ENCODE measurements at regions not wholly inside any gene's neighbourhood (a gene's known extent, or its start where the extent isn't known, plus 50 kb on each side); places are given as distances from the start of the nearest gene placed in this dataset.

- POLR2A ChIA-PET = no interaction called here
Measured at GRCh38 chr2:38164881-38165280, 88.9 kb upstream of the CYP1B1 start.

GRCh38 chr2:38163579-38163978, 87.6 kb upstream of the CYP1B1 start:
- intact Hi-C loops (cut with micrococcal nuclease; ENCODE audit: unreplicated experiment) = loop anchor here (5.0 kb wide), 1 partner anchor 109 kb away; no protein-coding TSS in a partner anchor
- no TSS peak for BruUV-seq (replicated peaks)
- CTCF ChIA-PET (ENCODE audit: unreplicated experiment) = no interaction called here

More at GRCh38 chr2:38164881-38165280, 88.9 kb upstream of the CYP1B1 start:
- H3K27ac ChIP-seq (ENCODE audit: low read depth, low read length, poor library complexity, severe bottlenecking) = no peak overlapping the region
- no peaks in the 10 kb centered on the region for H4K20me1 ChIP-seq (ENCODE audit: insufficient read depth, low read length)
- no peak for TF ChIP-seq CTCF (conservative IDR thresholded peaks at IDR 0.05; ENCODE audit: low read length)
- TF ChIP-seq EZH2phosphoT487 (IDR thresholded peaks at IDR 0.05; ENCODE audit: borderline replicate concordance, low read depth, low read length) = no peak
- H3K9me3 ChIP-seq (ENCODE audit: low read length) = no peaks in the 10 kb centered on the region
- CTCF ChIA-PET (ENCODE audit: unreplicated experiment) = interaction anchor here (0.6 kb wide), 1 partner anchor 1147 kb away, joined by 3 read pairs; no protein-coding TSS in a partner anchor
- no peaks in the 10 kb centered on the region for H3K36me3 ChIP-seq (ENCODE audit: insufficient read depth, low read length)
- H3K9me2 ChIP-seq (ENCODE audit: insufficient read depth, low read length) = no peaks in the 10 kb centered on the region
- no peak overlapping the region for H3K4me2 ChIP-seq (ENCODE audit: low read length)
- H3K4me1 ChIP-seq (ENCODE audit: insufficient read depth, low read length, poor library complexity, severe bottlenecking) = no peaks in the 10 kb centered on the region
- intact Hi-C loops (cut with micrococcal nuclease; ENCODE audit: unreplicated experiment) = loop anchor here (5.0 kb wide), 1 partner anchor 107 kb away; no protein-coding TSS in a partner anchor
- DNase-seq (ENCODE audit: low spot score) = no peak
- no peak overlapping the region for H2AFZ ChIP-seq (ENCODE audit: low read length)
- H3K4me3 ChIP-seq (ENCODE audit: low read depth, low read length, poor library complexity, severe bottlenecking) = no peak overlapping the region
- BruUV-seq (replicated peaks) = no TSS peak
- H3K79me2 ChIP-seq (ENCODE audit: insufficient read depth, low read depth, low read length) = no peaks in the 10 kb centered on the region

More at GRCh38 chr2:38163579-38163978, 87.6 kb upstream of the CYP1B1 start:
- no peaks in the 10 kb centered on the region for H4K20me1 ChIP-seq (ENCODE audit: insufficient read depth, low read length)
- no peaks in the 10 kb centered on the region for H3K79me2 ChIP-seq (ENCODE audit: insufficient read depth, low read depth, low read length)
- no peaks in the 10 kb centered on the region for H3K9me3 ChIP-seq (ENCODE audit: low read length)
- POLR2A ChIA-PET = no interaction called here
- TF ChIP-seq CTCF (conservative IDR thresholded peaks at IDR 0.05; ENCODE audit: low read length) (no peak), EZH2phosphoT487 (IDR thresholded peaks at IDR 0.05; ENCODE audit: borderline replicate concordance, low read depth, low read length) (no peak)
- H3K9me2 ChIP-seq (ENCODE audit: insufficient read depth, low read length) = no peaks in the 10 kb centered on the region
- H3K36me3 ChIP-seq (ENCODE audit: insufficient read depth, low read length) = no peaks in the 10 kb centered on the region
- H3K27ac ChIP-seq (ENCODE audit: low read depth, low read length, poor library complexity, severe bottlenecking) = no peak overlapping the region
- no peak for DNase-seq (ENCODE audit: low spot score)
- H3K4me2 ChIP-seq (ENCODE audit: low read length) = no peak overlapping the region
- no peak overlapping the region for H3K4me3 ChIP-seq (ENCODE audit: low read depth, low read length, poor library complexity, severe bottlenecking)
- no peaks in the 10 kb centered on the region for H3K4me1 ChIP-seq (ENCODE audit: insufficient read depth, low read length, poor library complexity, severe bottlenecking)
- no peak overlapping the region for H2AFZ ChIP-seq (ENCODE audit: low read length)
